GM13977 (cell line): ENCODE measurements at regions not wholly inside any gene's neighbourhood (a gene's known extent, or its start where the extent isn't known, plus 50 kb on each side); places are given as distances from the start of the nearest gene placed in this dataset.

Source experiments
- DNase-seq: peaks from one replicate; pipeline ENCODE4 v3.0.0; 2012; ENCODE audit warnings: low spot score
- CTCF ChIP-seq: IDR thresholded peaks from 2 replicates; pipeline ENCODE4 v1.5.1; 2012; ENCODE audit warnings: mild to moderate bottlenecking, control low read depth; ENCODE audit not compliant: insufficient read depth; ENCODE audit errors: extremely low read depth, missing control alignments
- in situ Hi-C: fragments of 300-500 bp; cut with MboI; formaldehyde crosslinking; loops from one replicate; pipeline ENCODE4 v1.12.0; 2022; ENCODE audit warnings: low sequenced_read_pairs, low pct_unique_long_range_greater_than_20kb, mixed read lengths, inconsistent platforms; ENCODE audit not compliant: unreplicated experiment

- in situ Hi-C loops, result no loop called here
- no peak for DNase-seq
- no peak for TF ChIP-seq CTCF
These were observed 999.0 kb downstream of the BRD1 start for GRCh38 chr22:48828688-48829087.

GRCh38 chr22:48827904-48828555 lies 999.6 kb downstream of the BRD1 start:
- DNase-seq, result no peak
- in situ Hi-C loops, result no loop called here

GRCh38 chr22:48827268-48827846 lies 1000.3 kb downstream of the BRD1 start:
- TF ChIP-seq CTCF, result no peak

More at GRCh38 chr22:48827904-48828555, 999.6 kb downstream of the BRD1 start:
- TF ChIP-seq CTCF, result no peak

GRCh38 chr22:48826546-48826945 lies 1001.1 kb downstream of the BRD1 start:
- no peak for TF ChIP-seq CTCF
- no peak for DNase-seq
- in situ Hi-C loops, result no loop called here

More at GRCh38 chr22:48827268-48827846, 1000.3 kb downstream of the BRD1 start:
- in situ Hi-C loops, result no loop called here
- DNase-seq, result no peak

GRCh38 chr22:48825802-48826520 lies 1001.7 kb downstream of the BRD1 start:
- TF ChIP-seq CTCF, result no peak
- no peak for DNase-seq
- in situ Hi-C loops, result no loop called here

GRCh38 chr22:48824712-48825651 lies 1002.7 kb downstream of the BRD1 start:
- in situ Hi-C loops, result no loop called here
- no peak for DNase-seq
- no peak for TF ChIP-seq CTCF
